GM10248 (cell line): ENCODE measurements at regions not wholly inside any gene's neighbourhood (a gene's known extent, or its start where the extent isn't known, plus 50 kb on each side); places are given as distances from the start of the nearest gene placed in this dataset.
"Not testable (repeated sequence)": the region's sequence is repeated elsewhere in the genome, so short reads cannot be mapped to it uniquely, and the experiment has no call there.

Source experiments
- CTCF ChIA-PET: fragments of 300-600 bp; sonication (Branson Sonifier 250); formaldehyde crosslinking; extraction: SDS; loops from one replicate; lab custom pipeline; 2021; ENCODE audit warnings: antibody characterized with exemption; lab: Yijun Ruan, JAX
- POLR2A ChIA-PET: fragments of 350-650 bp; sonication (Branson Sonifier 250); formaldehyde crosslinking; extraction: SDS; loops from one replicate; lab custom pipeline; 2020; ENCODE audit warnings: antibody characterized with exemption; lab: Yijun Ruan, JAX
- DNase-seq: peaks from one replicate; pipeline ENCODE4 v3.0.0; 2012; ENCODE audit errors: extremely low spot score
- CTCF ChIP-seq: IDR thresholded peaks from 2 replicates; pipeline ENCODE4 v1.5.1; 2012; ENCODE audit warnings: mild to moderate bottlenecking, low read depth; ENCODE audit errors: extremely low read depth, missing control alignments, control extremely low read depth

- DNase-seq, POLR2A ChIA-PET: not testable (repeated sequence)
- CTCF ChIA-PET, result interaction anchor here (1.1 to 3.7 kb wide), 2 partner anchors 16 to 76 kb away, joined by 3 to 16 read pairs; no protein-coding TSS in a partner anchor
Observed at GRCh38 chr3:172579753-172580152, 56.5 kb upstream of the TNFSF10 start.

GRCh38 chr3:172578714-172579113, 55.5 kb upstream of the TNFSF10 start:
- DNase-seq, POLR2A ChIA-PET: not testable (repeated sequence)
- CTCF ChIA-PET, result interaction anchor here (0.8 to 3.7 kb wide), 2 partner anchors 17 to 87 kb away, joined by 3 to 16 read pairs; no protein-coding TSS in a partner anchor

GRCh38 chr3:172577987-172578570, 54.8 kb upstream of the TNFSF10 start:
- TF ChIP-seq CTCF, result no peak
- ChIA-PET POLR2A (no interaction called here), CTCF (interaction anchor here (0.7 to 3.7 kb wide), 2 partner anchors 9 to 18 kb away, joined by 3 to 16 read pairs; no protein-coding TSS in a partner anchor)
- no peak for DNase-seq

- DNase-seq, result no peak
- CTCF ChIA-PET, result no interaction called here
- POLR2A ChIA-PET, result no interaction called here
- no peak for TF ChIP-seq CTCF
Observed at GRCh38 chr3:172575375-172575774, 52.1 kb upstream of the TNFSF10 start.

- CTCF ChIA-PET, result no interaction called here
- no peak for DNase-seq
- TF ChIP-seq CTCF, result no peak
- POLR2A ChIA-PET, result no interaction called here
Observed at GRCh38 chr3:172573422-172573821, 50.2 kb upstream of the TNFSF10 start.
